HCT116 (cell line): ENCODE measurements at regions not wholly inside any gene's neighbourhood (a gene's known extent, or its start where the extent isn't known, plus 50 kb on each side); places are given as distances from the start of the nearest gene placed in this dataset.

Source experiments
- ATAC-seq: fragments of 200-7000 bp; cut with Tn5 transposase; 2 replicates; pipeline ENCODE4 v1.9.1; 2020; ENCODE audit warnings: mild to moderate bottlenecking, moderate library complexity
- BruUV-seq: library from RNA; stranded (reverse); fragments of 400-500 nt; replicated peaks from 2 replicates; lab custom pipeline; 2021; lab: Mats Ljungman, UMichigan
- CTCF ChIA-PET: fragments of 300-600 bp; sonication (Branson Sonifier 250); formaldehyde crosslinking; loops from one replicate; lab custom pipeline; 2021; ENCODE audit warnings: antibody characterized with exemption; lab: Charles Lee
- POLR2A ChIA-PET: fragments of 300-600, 350-600 bp; sonication (Branson Sonifier 250); formaldehyde crosslinking; loops from one replicate; lab custom pipeline; 2021; ENCODE audit warnings: antibody characterized with exemption; lab: Charles Lee
- RAD21 ChIA-PET, 2 experiments: fragments of 300-600 bp; sonication (Branson Sonifier 250); formaldehyde crosslinking; loops; one replicate each; lab custom pipeline; 2023; ENCODE audit warnings: low total read pairs in 2 of 2; ENCODE audit not compliant: uncharacterized antibody in 2 of 2, unreplicated experiment in 2 of 2, low non-redundant PET in 1 of 2; lab: Charles Lee
- DNase-seq: peaks from one replicate; pipeline ENCODE4 v3.0.0-alpha.2; 2010; ENCODE audit warnings: low read depth, low spot score
- H2AFZ ChIP-seq: fragments of 200-600 bp; shearing (Covaris generic), sonication (generic); 2 replicates; pipeline ENCODE4 v1.6.1; 2017; ENCODE audit warnings: low read depth, mixed run types, mixed read lengths, antibody characterized with exemption, low read length; ENCODE audit not compliant: poor library complexity, severe bottlenecking
- H3K27ac ChIP-seq: 2 replicates; pipeline ENCODE4 v1.5.1; 2012; ENCODE audit warnings: low read depth, low read length
- H3K27me3 ChIP-seq: fragments of 200-600 bp; sonication (generic); 2 replicates; pipeline ENCODE4 v1.6.1; 2016; ENCODE audit warnings: mixed run types, low read length, mixed read lengths; ENCODE audit not compliant: insufficient read depth
- H3K36me3 ChIP-seq, 2 experiments: fragments of 200-500 bp in 1 of 2; fragments of 200-600 bp in 1 of 2; sonication (Bioruptor generic) in 1 of 2; sonication (generic) in 1 of 2; 2 replicates each; pipeline versions ENCODE4 v1.5.1 to v1.6.1; 2014 to 2016; ENCODE audit warnings: low read length in 2 of 2, inconsistent platforms in 1 of 2, mixed read lengths in 1 of 2, mixed run types in 1 of 2; ENCODE audit not compliant: insufficient read depth in 2 of 2, control insufficient read depth in 1 of 2
- H3K4me1 ChIP-seq, 2 experiments: fragments of 200-600 bp in 1 of 2; sonication (generic) in 1 of 2; 2 replicates each; pipeline versions ENCODE4 v1.5.1 to v1.6.1; 2012 to 2017; ENCODE audit warnings: low read length in 2 of 2, inconsistent platforms in 1 of 2, mild to moderate bottlenecking in 1 of 2, mixed read lengths in 1 of 2, mixed run types in 1 of 2, moderate library complexity in 1 of 2; ENCODE audit not compliant: insufficient read depth in 2 of 2, control insufficient read depth in 1 of 2
- H3K4me2 ChIP-seq: fragments of 200-600 bp; sonication (generic); 2 replicates; pipeline ENCODE4 v1.6.1; 2017; ENCODE audit warnings: mixed run types, low read length, mixed read lengths
- H3K4me3 ChIP-seq, 2 experiments: fragments of 200-600 bp in 1 of 2; sonication (generic) in 1 of 2; replicated peaks in 1 of 2; 2 replicates each; pipeline ENCODE4 v1.5.1; 2011 to 2016; ENCODE audit warnings: low read length in 2 of 2, control low read depth in 1 of 2, low read depth in 1 of 2, mild to moderate bottlenecking in 1 of 2, mixed read lengths in 1 of 2, mixed run types in 1 of 2
- H3K79me2 ChIP-seq: fragments of 200-600 bp; sonication (generic); 2 replicates; pipeline ENCODE4 v1.6.1; 2017; ENCODE audit warnings: mild to moderate bottlenecking, mixed run types, low read length, moderate library complexity, mixed read lengths; ENCODE audit not compliant: insufficient read depth
- H3K9ac ChIP-seq: fragments of 200-600 bp; sonication (generic); 2 replicates; pipeline ENCODE4 v1.6.1; 2016; ENCODE audit warnings: low read length, mixed read lengths
- H3K9me2 ChIP-seq: fragments of 200-600 bp; sonication (generic), shearing (Covaris generic); 2 replicates; pipeline ENCODE4 v1.6.1; 2017; ENCODE audit warnings: mixed run types, mild to moderate bottlenecking, moderate library complexity; ENCODE audit not compliant: insufficient read depth
- H3K9me3 ChIP-seq, 2 experiments: fragments of 200-500 bp in 1 of 2; fragments of 200-600 bp in 1 of 2; sonication (Bioruptor generic) in 1 of 2; sonication (generic) in 1 of 2; 2 replicates each; pipeline ENCODE4 v1.6.1; 2014 to 2017; ENCODE audit warnings: low read length in 2 of 2, mixed read lengths in 2 of 2, inconsistent platforms in 1 of 2, low read depth in 1 of 2, mild to moderate bottlenecking in 1 of 2, mixed run types in 1 of 2, moderate library complexity in 1 of 2; ENCODE audit not compliant: control insufficient read depth in 1 of 2, insufficient read depth in 1 of 2
- H4K20me1 ChIP-seq: fragments of 200-600 bp; sonication (generic), shearing (Covaris generic); 2 replicates; pipeline ENCODE4 v1.6.1; 2017; ENCODE audit warnings: mixed run types, mild to moderate bottlenecking, moderate library complexity; ENCODE audit not compliant: insufficient read depth
- POLR2AphosphoS5 ChIP-seq: IDR thresholded peaks from 2 replicates; pipeline ENCODE4 v1.6.1; 2011; ENCODE audit warnings: mild to moderate bottlenecking, low read depth, low read length, moderate library complexity
- SRF ChIP-seq: IDR thresholded peaks from 2 replicates; pipeline ENCODE4 v1.6.1; 2012; ENCODE audit warnings: low read depth
- intact Hi-C: fragments of 100-400 bp; cut with micrococcal nuclease; formaldehyde crosslinking; loops from 2 replicates; pipeline ENCODE4 v1.10.0; 2022
- TF ChIP-seq, protein P1 (sequence below): IDR thresholded peaks from 2 replicates; pipeline ENCODE4 v1.6.1; 2012; ENCODE audit warnings: low read depth

DNA sequence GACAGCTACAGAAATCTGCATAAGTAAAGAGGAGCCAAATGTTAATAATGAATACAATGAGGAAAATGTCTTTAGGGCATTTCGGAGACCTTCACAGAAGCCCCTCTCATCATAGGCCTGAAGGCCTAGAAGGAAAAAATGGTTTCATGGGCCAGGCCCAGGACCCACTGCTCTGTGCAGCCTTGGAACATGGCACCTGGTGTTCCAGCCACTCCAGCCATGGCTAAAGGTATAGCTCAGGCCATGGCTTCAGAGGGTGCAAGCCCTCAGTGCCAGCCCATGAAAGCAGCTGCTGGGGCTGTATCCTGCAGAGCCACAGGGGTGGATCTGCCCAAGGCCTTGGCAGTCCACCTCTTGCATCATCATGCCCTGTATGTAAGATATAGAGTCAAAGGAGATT lies 261.1 kb downstream of the SNCA start:
- CTCF ChIA-PET, result no interaction called here
- TF ChIP-seq SRF (no peak), POLR2AphosphoS5 (no peak)
- no peaks in the 10 kb centered on the region for H3K4me1 ChIP-seq
- POLR2A ChIA-PET, result no interaction called here
- RAD21 ChIA-PET, result no interaction called here
- DNase-seq (no peak), ATAC-seq (no peak)
- no peak overlapping the region for H3K27ac ChIP-seq
- H3K4me3 ChIP-seq, result no peak overlapping the region
- no peaks in the 10 kb centered on the region for H4K20me1 ChIP-seq
- no peaks in the 10 kb centered on the region for H3K9me2 ChIP-seq
- H2AFZ ChIP-seq, result no peak overlapping the region
- no peaks in the 10 kb centered on the region for H3K79me2 ChIP-seq
- no peaks in the 10 kb centered on the region for H3K9me3 ChIP-seq
- H3K36me3 ChIP-seq, result no peaks in the 10 kb centered on the region
- intact Hi-C loops, result no loop called here
- H3K9ac ChIP-seq, result no peak overlapping the region
- H3K4me2 ChIP-seq, result no peak overlapping the region
- no TSS peak for BruUV-seq
- no peaks in the 10 kb centered on the region for H3K27me3 ChIP-seq

DNA sequence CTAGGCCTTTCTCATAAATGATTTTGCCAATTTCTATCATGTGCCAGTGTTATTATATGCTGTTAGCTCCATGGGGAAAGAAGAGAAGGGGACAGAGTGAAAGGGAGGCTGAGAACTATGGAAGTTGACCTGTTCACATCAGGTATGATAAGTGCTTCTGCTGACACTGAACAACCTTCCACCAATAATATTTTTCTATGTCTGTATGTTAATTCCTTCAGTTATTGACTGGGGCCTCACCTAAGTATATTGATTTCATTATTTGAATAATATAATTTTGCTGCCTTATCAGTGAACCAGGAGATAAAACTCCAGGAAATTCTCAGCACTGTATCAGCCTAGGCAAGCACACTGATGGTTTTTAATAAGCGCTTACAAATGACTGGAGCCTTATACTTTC lies 262.8 kb downstream of the SNCA start:
- Histone ChIP-seq H4K20me1 (no peaks in the 10 kb centered on the region), H2AFZ (no peak overlapping the region), H3K27ac (no peak overlapping the region), H3K4me3 (no peak overlapping the region), H3K9ac (no peak overlapping the region), H3K4me1 (no peaks in the 10 kb centered on the region), H3K4me2 (no peak overlapping the region), H3K9me3 (no peaks in the 10 kb centered on the region), H3K79me2 (no peaks in the 10 kb centered on the region), H3K27me3 (no peaks in the 10 kb centered on the region), H3K36me3 (no peaks in the 10 kb centered on the region), H3K9me2 (no peaks in the 10 kb centered on the region)
- CTCF ChIA-PET, result no interaction called here
- no peak for DNase-seq
- no peak for ATAC-seq
- TF ChIP-seq, protein P1, sequence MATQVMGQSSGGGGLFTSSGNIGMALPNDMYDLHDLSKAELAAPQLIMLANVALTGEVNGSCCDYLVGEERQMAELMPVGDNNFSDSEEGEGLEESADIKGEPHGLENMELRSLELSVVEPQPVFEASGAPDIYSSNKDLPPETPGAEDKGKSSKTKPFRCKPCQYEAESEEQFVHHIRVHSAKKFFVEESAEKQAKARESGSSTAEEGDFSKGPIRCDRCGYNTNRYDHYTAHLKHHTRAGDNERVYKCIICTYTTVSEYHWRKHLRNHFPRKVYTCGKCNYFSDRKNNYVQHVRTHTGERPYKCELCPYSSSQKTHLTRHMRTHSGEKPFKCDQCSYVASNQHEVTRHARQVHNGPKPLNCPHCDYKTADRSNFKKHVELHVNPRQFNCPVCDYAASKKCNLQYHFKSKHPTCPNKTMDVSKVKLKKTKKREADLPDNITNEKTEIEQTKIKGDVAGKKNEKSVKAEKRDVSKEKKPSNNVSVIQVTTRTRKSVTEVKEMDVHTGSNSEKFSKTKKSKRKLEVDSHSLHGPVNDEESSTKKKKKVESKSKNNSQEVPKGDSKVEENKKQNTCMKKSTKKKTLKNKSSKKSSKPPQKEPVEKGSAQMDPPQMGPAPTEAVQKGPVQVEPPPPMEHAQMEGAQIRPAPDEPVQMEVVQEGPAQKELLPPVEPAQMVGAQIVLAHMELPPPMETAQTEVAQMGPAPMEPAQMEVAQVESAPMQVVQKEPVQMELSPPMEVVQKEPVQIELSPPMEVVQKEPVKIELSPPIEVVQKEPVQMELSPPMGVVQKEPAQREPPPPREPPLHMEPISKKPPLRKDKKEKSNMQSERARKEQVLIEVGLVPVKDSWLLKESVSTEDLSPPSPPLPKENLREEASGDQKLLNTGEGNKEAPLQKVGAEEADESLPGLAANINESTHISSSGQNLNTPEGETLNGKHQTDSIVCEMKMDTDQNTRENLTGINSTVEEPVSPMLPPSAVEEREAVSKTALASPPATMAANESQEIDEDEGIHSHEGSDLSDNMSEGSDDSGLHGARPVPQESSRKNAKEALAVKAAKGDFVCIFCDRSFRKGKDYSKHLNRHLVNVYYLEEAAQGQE, result no peak
- RAD21 ChIA-PET, result no interaction called here
- POLR2A ChIA-PET, result no interaction called here
- intact Hi-C loops, result no loop called here
- no TSS peak for BruUV-seq
